Astrocyte of the cerebellum (primary cell): ENCODE measurements at regions not wholly inside any gene's neighbourhood (a gene's known extent, or its start where the extent isn't known, plus 50 kb on each side); places are given as distances from the start of the nearest gene placed in this dataset.

Source experiments
- DNase-seq: peaks from one replicate; pipeline ENCODE4 v3.0.0-alpha.2; 2011; ENCODE audit warnings: low read depth
- H3K4me3 ChIP-seq: 2 replicates; pipeline ENCODE4 v1.5.1; 2011; ENCODE audit warnings: mild to moderate bottlenecking, low read depth, low read length, moderate library complexity
- in situ Hi-C: cut with HindIII; loops from 2 replicates; pipeline ENCODE4 v1.10.0; 2017; ENCODE audit warnings: low sequenced_read_pairs
- TF ChIP-seq, protein P1 (sequence below): IDR thresholded peaks from 2 replicates; pipeline ENCODE4 v1.5.1; 2012; ENCODE audit warnings: low read length, low read depth, moderate library complexity, mild to moderate bottlenecking; ENCODE audit errors: missing control alignments

DNA sequence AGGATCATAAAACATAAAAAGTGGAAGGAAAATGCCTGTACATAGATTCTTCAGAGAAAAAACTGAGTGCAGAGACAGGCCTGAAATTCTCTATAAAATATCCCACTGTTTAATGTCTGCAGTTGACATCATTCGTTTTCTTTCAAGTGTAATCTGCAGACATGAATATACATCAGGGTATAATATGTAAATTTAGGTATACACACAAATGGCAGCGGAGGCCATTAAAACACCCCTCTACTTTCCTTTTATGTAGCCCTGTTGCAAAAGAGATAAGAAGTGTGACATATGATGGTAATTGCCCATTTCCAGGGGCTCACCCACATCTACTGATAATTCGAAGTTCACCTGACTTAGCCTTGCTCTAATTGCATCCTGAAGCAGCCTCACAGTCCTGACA, 164.3 kb downstream of the SLC24A2 start:
- in situ Hi-C loops: no loop called here
- no peak for DNase-seq
- TF ChIP-seq, protein P1, sequence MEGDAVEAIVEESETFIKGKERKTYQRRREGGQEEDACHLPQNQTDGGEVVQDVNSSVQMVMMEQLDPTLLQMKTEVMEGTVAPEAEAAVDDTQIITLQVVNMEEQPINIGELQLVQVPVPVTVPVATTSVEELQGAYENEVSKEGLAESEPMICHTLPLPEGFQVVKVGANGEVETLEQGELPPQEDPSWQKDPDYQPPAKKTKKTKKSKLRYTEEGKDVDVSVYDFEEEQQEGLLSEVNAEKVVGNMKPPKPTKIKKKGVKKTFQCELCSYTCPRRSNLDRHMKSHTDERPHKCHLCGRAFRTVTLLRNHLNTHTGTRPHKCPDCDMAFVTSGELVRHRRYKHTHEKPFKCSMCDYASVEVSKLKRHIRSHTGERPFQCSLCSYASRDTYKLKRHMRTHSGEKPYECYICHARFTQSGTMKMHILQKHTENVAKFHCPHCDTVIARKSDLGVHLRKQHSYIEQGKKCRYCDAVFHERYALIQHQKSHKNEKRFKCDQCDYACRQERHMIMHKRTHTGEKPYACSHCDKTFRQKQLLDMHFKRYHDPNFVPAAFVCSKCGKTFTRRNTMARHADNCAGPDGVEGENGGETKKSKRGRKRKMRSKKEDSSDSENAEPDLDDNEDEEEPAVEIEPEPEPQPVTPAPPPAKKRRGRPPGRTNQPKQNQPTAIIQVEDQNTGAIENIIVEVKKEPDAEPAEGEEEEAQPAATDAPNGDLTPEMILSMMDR: no peak
- H3K4me3 ChIP-seq: no peak overlapping the region

DNA sequence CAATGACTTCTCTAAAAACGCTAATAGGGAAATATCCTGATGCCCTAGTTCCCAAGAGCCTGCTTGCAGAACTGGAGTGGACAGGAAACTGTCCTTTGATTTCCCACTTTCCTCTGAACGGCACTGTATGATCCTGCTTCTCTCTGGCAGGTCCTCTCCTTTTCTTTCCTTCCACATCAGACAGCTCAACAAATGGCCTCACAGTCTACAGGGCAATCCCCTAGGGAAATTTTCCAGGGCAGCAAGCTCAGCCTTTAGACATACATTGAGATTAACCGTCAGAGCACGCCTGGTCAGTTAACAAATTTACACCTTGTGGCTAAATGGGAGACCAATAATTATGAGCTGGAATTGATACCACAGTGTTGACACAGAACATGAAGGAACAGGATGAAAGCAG, 164.9 kb downstream of the SLC24A2 start:
- TF ChIP-seq, protein P1: no peak
- in situ Hi-C loops: no loop called here
- no peak overlapping the region for H3K4me3 ChIP-seq
- no peak for DNase-seq

DNA sequence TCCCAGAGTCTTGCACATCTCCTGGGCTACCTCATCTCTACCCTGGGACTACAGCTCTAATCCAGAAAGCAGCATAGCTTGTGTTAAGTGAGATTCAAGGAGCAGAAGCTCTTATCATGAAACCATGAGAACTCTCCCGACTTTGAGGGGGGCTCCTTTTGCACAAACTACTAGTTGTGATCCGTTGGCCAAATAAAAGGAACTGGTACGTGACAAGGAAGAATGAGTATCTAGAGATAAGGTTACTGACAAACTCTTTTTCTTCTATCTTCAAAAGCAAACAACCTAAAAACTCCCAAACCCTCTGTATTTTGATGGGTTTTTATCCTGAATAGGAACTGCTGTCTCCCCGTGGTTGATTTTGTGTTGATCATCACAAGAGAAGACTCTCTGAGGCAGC, 168.5 kb downstream of the SLC24A2 start:
- H3K4me3 ChIP-seq: no peak overlapping the region
- in situ Hi-C loops: no loop called here
- TF ChIP-seq, protein P1: no peak
- DNase-seq: no peak

DNA sequence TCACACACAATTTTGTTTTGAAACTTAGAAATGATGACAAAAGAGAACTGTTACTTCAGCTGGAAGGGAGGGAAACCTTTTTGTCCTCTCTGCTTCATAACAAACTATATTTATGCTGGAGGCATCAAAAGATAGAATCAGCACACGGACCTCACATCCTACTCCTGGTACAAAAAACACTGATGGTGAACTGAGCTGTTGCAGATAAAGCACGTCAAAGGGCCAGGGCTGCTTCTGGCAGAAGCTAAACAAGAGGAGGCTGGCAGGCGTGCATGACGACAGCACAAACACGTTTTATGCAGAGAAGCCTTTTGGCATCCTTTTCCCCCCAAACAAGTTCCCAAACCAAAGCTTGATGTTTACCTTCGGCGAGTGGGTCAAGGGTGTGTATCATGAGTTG, 169.6 kb downstream of the SLC24A2 start:
- in situ Hi-C loops: no loop called here
- TF ChIP-seq, protein P1: no peak

DNA sequence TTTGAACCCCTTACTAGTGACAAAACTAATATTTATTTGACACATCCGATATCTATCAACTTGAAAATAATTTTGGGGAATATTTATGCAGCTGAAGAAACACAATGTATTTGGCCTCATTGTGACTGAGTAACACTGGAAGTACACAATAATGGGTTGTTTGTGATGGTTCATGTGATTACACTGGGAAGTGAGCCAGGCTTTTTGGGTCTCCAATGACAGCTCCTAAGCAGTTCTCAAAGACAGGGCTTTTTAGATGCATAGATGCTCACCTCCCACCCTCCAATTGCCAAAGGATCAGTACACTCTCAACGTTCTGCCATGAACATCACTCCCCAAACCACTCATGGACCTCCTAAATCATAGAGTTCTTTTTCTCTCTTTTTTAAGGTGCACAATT, 170.0 kb downstream of the SLC24A2 start:
- in situ Hi-C loops: no loop called here

More for the DNA sequence above, 169.6 kb downstream of the SLC24A2 start:
- H3K4me3 ChIP-seq: no peak overlapping the region
- no peak for DNase-seq

DNA sequence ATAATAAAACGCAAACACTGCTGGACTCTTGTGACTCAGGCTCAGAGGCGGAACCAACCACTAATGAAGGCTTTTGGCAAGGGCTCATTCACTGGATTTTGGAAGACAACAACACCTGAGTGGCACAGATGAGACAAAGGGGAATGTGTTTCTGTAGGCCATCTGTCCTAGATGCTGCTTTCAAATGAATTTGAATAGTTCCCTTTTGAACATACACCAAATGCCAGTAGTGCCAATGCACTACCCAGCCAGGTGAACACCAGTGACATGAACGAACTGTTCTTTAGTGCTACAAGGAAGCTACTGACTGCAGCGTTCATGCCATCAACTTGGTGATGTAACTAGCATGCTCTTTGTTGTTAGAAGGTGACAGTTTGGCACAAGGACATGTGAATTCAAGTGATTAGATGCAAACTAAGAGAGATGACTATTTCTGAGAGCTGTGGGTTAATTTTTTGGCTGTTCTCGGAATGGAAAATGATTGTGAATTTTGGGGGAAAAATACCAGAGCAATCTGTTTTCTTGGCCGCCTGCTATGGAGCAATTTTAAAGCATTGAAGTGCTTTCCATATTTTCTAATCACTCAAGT, 173.7 kb downstream of the SLC24A2 start:
- no peak overlapping the region for H3K4me3 ChIP-seq
- TF ChIP-seq, protein P1: no peak
- in situ Hi-C loops: no loop called here
- no peak for DNase-seq

More for the DNA sequence above, 170.0 kb downstream of the SLC24A2 start:
- TF ChIP-seq, protein P1: no peak
- no peak overlapping the region for H3K4me3 ChIP-seq
- no peak for DNase-seq
